ENCODE measurements at regions not wholly inside any gene's neighbourhood (a gene's known extent, or its start where the extent isn't known, plus 50 kb on each side); places are given as distances from the start of the nearest gene placed in this dataset.
A peak's percentile ranks its signal among the peaks of the same experiment; 100 is the strongest.

DNA sequence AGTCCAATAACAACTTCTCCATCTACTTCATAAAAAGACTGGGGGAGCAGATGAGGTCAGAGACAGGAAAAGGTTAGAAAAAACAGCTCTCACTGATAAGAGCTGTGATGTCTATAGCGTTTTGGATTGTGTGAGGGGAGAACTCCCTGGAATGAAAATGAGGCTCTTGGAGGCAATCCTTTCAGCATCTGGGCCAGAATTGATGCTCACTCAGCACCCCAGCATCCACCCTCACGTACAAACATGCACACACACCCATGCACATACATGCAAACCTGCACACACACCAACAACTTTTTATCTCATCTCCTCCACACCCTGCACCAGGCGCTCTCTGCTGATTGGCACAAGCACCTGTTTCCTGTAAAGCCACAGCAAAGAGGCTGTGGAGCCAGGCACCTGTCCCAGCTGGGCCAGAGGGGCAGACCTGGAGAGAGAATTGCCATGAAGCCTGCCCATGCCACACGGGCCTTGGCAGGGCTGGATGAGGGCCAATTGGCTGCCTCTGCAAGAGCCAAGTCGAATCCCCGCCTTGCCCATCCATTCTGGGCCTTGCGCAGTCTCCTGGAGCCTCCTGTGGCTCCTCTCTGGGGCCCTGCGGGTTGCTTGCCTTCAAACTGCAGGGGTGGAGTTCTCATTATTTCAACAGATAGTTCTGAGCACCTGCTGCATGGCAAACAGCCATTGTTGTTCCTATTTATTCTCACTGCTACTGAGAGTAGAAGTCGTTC, 53.1 kb downstream of the SYNE3 start:
- Histone ChIP-seq H3K4me1 (peaks cover 0 to 40% (median 4%) of the 10 kb centered on the region in 4 donors), H3K27me3 (no peaks in the 10 kb centered on the region), H3K4me3 (no peak overlapping the region), H3K27ac (peak overlapping the region; percentile 34 to 73 (median 36)), H3K36me3 (peaks cover 0 to 11% (median 0%) of the 10 kb centered on the region in 3 donors), H3K9me3 (no peaks in the 10 kb centered on the region)
- DNase-seq = peak; percentile 48 to 67 (median 65)
- TF ChIP-seq, protein P1, sequence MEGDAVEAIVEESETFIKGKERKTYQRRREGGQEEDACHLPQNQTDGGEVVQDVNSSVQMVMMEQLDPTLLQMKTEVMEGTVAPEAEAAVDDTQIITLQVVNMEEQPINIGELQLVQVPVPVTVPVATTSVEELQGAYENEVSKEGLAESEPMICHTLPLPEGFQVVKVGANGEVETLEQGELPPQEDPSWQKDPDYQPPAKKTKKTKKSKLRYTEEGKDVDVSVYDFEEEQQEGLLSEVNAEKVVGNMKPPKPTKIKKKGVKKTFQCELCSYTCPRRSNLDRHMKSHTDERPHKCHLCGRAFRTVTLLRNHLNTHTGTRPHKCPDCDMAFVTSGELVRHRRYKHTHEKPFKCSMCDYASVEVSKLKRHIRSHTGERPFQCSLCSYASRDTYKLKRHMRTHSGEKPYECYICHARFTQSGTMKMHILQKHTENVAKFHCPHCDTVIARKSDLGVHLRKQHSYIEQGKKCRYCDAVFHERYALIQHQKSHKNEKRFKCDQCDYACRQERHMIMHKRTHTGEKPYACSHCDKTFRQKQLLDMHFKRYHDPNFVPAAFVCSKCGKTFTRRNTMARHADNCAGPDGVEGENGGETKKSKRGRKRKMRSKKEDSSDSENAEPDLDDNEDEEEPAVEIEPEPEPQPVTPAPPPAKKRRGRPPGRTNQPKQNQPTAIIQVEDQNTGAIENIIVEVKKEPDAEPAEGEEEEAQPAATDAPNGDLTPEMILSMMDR (IDR thresholded peaks at IDR 0.05) = no peak
- TF ChIP-seq POLR2A (IDR thresholded peaks at IDR 0.05) = no peak

DNA sequence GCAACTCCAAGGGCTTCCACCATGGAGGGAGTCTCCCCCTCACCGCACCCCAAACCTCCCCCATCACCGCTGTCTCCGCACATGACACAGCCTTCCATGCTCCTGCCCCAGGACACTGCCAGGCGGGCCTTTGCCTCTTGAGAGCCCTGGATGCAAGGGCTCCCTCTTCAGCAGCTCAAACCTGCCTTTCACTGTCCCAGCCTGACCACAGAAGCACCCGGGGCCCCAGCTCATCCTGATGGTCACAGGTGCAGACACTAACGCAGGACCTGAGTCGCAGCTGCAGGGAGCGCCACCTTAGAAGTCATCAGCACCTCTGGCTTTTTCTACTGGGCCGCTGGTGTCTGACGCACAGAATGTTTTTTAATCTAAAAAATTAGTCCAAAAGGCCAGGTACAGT, 54.0 kb downstream of the SYNE3 start:
- Histone ChIP-seq H3K27me3 (no peaks in the 10 kb centered on the region), H3K36me3 (peaks cover 0 to 11% (median 0%) of the 10 kb centered on the region in 3 donors), H3K27ac (peak overlapping the region in 2 of 4 donors; percentile 37 to 73), H3K4me1 (peaks cover 0 to 31% (median 3%) of the 10 kb centered on the region in 4 donors), H3K9me3 (no peaks in the 10 kb centered on the region), H3K4me3 (no peak overlapping the region)
- no peak for DNase-seq
- TF ChIP-seq, protein P1 (IDR thresholded peaks at IDR 0.05) = no peak
- no peak for TF ChIP-seq POLR2A (IDR thresholded peaks at IDR 0.05)

DNA sequence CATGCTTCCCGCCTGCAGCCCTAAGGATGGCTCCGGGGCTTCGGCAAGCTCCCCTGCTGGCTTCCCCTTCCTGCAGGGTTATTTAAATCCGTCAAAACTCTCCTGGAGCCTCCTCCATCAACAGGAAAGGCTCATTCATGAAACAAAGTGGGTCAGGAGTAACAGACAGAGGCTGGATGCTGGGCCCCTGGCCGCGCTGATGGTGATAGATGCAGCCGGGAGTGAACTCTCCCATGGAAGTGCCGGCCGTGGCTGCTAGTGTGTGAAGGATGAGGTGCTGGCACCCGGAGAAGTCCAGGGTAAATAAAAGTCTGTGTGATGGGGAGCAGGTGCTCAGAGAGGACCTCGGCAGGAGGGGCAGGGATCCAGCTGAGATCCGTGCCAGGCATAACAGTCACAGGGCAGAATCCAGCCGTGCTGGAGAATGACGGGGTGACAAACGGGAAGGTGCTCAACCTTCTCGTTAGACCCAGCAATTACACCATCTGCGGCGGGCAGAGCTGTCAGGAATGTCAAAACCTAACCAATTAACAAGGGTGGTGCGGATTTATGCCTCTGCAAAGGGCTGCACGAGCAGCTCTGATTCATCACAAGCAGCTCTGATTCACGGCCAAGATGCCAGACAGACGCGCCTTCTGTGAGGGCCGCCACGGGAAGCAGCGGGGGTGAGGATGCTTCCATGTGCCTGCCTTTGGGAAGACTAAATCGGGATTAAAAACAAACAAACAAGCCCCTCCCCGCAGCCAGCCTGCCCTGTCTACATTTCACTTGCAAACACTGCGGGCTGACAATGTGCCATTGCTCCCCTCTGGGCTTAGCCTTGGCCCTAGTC, 55.6 kb downstream of the SYNE3 start:
- H3K27ac ChIP-seq = no peak overlapping the region
- H3K4me3 ChIP-seq = no peak overlapping the region
- peak in 1 of 3 donors; percentile 57 for DNase-seq
- H3K4me1 ChIP-seq = peaks cover 0 to 31% (median 3%) of the 10 kb centered on the region in 4 donors
- H3K9me3 ChIP-seq = no peaks in the 10 kb centered on the region
- TF ChIP-seq, protein P1 (IDR thresholded peaks at IDR 0.05) = no peak
- TF ChIP-seq POLR2A (IDR thresholded peaks at IDR 0.05) = no peak
- no peaks in the 10 kb centered on the region for H3K27me3 ChIP-seq
- H3K36me3 ChIP-seq = peaks cover 0 to 7% (median 0%) of the 10 kb centered on the region in 3 donors

DNA sequence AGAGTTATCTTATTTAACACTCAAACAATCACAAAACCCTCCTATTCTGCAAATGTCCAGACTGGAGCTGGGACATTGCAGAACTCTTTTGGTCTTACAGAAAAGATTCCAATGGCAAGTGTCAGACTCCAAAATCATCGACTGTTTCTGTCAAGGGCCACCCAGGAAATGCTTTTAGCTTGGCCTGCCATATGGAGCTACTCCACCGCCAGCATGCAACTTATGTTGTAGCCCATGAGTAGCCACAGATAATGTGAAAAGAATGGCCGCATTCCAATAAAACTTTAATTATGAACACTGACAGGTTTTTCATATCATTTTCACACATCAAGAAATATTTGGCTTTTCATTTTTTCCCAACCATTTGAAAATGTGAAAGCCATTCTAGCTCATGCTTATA, 57.5 kb downstream of the SYNE3 start:
- no peaks in the 10 kb centered on the region for H3K9me3 ChIP-seq
- H3K27ac ChIP-seq = no peak overlapping the region
- no peaks in the 10 kb centered on the region for H3K27me3 ChIP-seq
- no peak for DNase-seq
- H3K4me3 ChIP-seq = no peak overlapping the region
- H3K36me3 ChIP-seq = peaks cover 0 to 5% (median 0%) of the 10 kb centered on the region in 3 donors
- TF ChIP-seq POLR2A (IDR thresholded peaks at IDR 0.05) = no peak
- peaks cover 0 to 30% (median 3%) of the 10 kb centered on the region in 4 donors for H3K4me1 ChIP-seq

DNA sequence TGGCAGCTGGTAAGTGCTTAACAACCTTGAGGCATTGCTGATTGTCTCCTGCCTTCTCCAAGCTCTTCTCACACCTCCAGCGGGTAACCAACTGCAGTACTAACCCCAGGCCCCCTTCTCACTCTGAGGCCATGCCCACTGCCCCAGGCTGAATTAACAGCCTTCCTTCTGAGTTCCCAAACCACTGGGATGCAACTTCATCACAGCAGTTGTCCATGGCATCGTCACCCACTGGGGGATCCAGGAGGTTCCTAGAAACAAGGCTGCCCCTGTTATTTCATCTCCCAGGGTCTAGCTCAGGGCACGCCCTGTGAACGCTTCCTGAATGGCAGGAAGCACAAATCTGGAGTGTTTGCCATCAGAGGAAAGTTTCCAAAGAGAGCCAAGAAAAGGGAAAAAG, 58.0 kb downstream of the SYNE3 start:
- Histone ChIP-seq H3K36me3 (peaks cover 0 to 5% (median 0%) of the 10 kb centered on the region in 3 donors), H3K4me3 (no peak overlapping the region), H3K27ac (no peak overlapping the region), H3K9me3 (no peaks in the 10 kb centered on the region), H3K4me1 (peaks cover 0 to 26% (median 3%) of the 10 kb centered on the region in 4 donors), H3K27me3 (no peaks in the 10 kb centered on the region)
- no peak for DNase-seq
- TF ChIP-seq, protein P1 (IDR thresholded peaks at IDR 0.05) = no peak
- TF ChIP-seq POLR2A (IDR thresholded peaks at IDR 0.05) = no peak

DNA sequence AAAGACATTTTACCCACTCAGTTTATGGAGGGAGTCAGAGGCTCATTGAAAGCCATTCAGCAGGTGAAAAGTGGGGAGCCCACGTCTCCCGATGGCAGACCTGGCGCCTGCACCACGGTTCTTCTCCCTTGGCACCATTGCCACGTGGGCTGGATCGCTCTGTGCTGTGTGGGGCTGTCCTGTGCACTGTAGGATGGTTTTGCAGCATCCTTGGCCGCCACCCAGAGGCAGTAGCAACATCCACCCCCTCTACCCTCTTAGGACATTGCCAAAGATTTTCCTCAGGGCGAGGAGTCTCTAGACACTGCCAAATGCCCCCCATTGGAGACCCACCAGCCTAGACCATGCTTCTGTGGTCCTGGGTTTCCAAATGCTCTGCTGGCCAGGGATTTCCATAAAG, 60.2 kb downstream of the SYNE3 start:
- no peak for DNase-seq
- no peak overlapping the region for H3K27ac ChIP-seq
- no peaks in the 10 kb centered on the region for H3K27me3 ChIP-seq
- H3K9me3 ChIP-seq = no peaks in the 10 kb centered on the region
- peaks cover 0 to 13% (median 0%) of the 10 kb centered on the region in 3 donors for H3K36me3 ChIP-seq
- peaks cover 0 to 10% (median 0%) of the 10 kb centered on the region in 4 donors for H3K4me1 ChIP-seq
- no peak overlapping the region for H3K4me3 ChIP-seq
- no peak for TF ChIP-seq POLR2A (IDR thresholded peaks at IDR 0.05)
- TF ChIP-seq, protein P1 (IDR thresholded peaks at IDR 0.05) = no peak
